ENCODE measurements at regions not wholly inside any gene's neighbourhood (a gene's known extent, or its start where the extent isn't known, plus 50 kb on each side); places are given as distances from the start of the nearest gene placed in this dataset.

DNA sequence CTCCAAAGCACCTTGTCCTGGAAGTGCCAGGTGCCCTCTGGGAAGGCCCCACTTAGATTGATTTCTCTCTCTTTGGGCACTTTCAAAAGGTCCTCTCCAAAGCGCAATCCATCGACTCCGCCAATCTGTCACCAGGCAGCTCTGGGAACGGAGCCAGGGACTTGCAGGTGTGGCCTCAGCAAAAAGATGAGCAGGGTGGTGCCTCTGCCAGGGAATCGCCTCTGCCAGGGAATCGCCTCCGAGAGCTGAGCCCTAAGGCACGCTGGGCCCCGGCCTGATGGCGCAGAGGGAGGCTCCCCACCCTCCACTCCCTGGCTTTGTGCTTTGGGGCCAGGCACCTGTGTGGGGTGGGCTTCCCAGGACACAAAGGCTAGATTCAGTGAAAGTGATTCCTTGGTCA, 1391.3 kb downstream of the TBC1D22A start:
- Histone ChIP-seq H2AFZ (ENCODE audit: low read depth, low read length) (no peak overlapping the region), H3K27me3 (ENCODE audit: insufficient read depth, low read length) (no peaks in the 10 kb centered on the region), H3K4me3 (ENCODE audit: low read length) (no peak overlapping the region), H3K4me1 (ENCODE audit: insufficient read depth, low read length) (no peaks in the 10 kb centered on the region), H3K9me3 (ENCODE audit: low read length) (no peaks in the 10 kb centered on the region), H3K36me3 (ENCODE audit: insufficient read depth, low read length) (no peaks in the 10 kb centered on the region)

DNA sequence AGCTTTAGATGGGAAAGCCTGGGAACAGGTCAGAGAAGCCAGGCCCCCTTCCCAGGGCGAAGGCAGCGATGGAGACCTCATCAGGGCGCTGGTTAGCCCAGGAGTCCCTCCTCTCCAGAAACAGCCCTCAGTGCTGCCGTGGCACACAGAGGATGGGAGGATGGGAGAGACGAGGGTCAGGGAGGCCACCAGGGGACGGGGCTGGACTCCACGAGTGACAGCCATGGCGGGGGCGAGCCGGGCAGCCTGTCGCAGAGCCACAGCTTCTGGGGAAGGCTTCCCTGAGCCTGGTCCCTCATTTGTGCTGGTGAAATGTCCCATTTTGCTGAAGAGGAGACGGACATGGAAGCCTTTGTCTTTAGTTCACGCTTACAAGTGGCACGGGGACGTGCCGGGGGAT, 1390.5 kb downstream of the TBC1D22A start:
- no peak overlapping the region for H2AFZ ChIP-seq (ENCODE audit: low read depth, low read length)

DNA sequence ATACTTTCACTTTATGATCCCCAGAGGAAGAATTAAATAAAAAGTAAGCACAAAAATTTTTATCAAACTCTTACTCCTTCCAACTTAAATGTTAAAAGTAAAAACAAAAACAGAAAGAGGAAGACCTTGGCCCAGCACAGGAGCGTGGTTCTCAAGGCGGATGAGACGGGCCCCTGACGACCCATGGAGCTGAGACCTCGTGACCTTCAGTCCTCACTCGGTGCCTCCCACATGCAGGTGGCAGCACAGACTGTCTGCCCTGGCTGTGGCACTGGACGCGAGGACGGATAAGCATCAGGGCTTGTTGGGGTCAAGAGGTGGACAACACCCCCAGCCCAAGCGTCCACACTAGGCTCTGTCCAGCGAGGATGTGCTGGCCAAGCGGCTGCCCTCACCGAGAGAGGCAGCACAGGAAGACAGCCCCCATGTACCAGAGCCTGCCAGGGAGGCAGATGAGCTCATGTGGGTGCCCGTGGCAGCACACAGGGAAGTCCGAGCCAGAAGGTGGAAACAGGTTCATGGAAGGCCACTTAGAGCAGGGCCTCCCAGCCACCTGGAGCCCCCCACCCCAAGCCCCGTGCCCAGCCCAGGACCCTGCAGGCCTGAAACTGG, 1389.8 kb downstream of the TBC1D22A start:
- no peak overlapping the region for H2AFZ ChIP-seq (ENCODE audit: low read depth, low read length)
- H3K36me3 ChIP-seq (ENCODE audit: insufficient read depth, low read length), result no peaks in the 10 kb centered on the region
- H3K9me3 ChIP-seq (ENCODE audit: low read length), result no peaks in the 10 kb centered on the region
- no peak overlapping the region for H3K4me3 ChIP-seq (ENCODE audit: low read length)
- H3K27me3 ChIP-seq (ENCODE audit: insufficient read depth, low read length), result no peaks in the 10 kb centered on the region
- H3K4me1 ChIP-seq (ENCODE audit: insufficient read depth, low read length), result no peaks in the 10 kb centered on the region

More for the DNA sequence above, 1390.5 kb downstream of the TBC1D22A start:
- Histone ChIP-seq H3K36me3 (ENCODE audit: insufficient read depth, low read length) (no peaks in the 10 kb centered on the region), H3K9me3 (ENCODE audit: low read length) (no peaks in the 10 kb centered on the region), H3K4me3 (ENCODE audit: low read length) (no peak overlapping the region), H3K27me3 (ENCODE audit: insufficient read depth, low read length) (no peaks in the 10 kb centered on the region), H3K4me1 (ENCODE audit: insufficient read depth, low read length) (no peaks in the 10 kb centered on the region)

DNA sequence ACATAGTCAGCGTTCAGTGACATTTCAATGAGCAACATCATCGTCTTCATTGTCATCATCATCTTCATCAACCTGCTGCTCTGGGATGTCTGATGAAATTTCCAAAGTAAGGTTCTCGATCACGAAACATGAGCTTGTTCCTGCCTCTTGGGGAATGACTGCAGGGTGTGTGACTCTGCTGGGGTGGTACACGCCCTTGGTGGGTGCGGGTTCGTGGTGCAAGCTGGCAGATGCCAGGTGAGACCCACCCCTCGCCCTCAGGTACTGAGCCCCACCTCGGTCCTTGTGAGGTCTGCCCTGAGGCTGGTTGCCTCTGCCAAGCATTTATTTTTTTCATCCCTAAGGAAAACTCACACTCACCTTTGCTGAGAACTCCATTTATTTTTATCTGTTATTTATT, 1389.2 kb downstream of the TBC1D22A start:
- Histone ChIP-seq H2AFZ (ENCODE audit: low read depth, low read length) (no peak overlapping the region), H3K9me3 (ENCODE audit: low read length) (no peaks in the 10 kb centered on the region), H3K4me3 (ENCODE audit: low read length) (no peak overlapping the region), H3K4me1 (ENCODE audit: insufficient read depth, low read length) (no peaks in the 10 kb centered on the region), H3K36me3 (ENCODE audit: insufficient read depth, low read length) (no peaks in the 10 kb centered on the region), H3K27me3 (ENCODE audit: insufficient read depth, low read length) (no peaks in the 10 kb centered on the region)

DNA sequence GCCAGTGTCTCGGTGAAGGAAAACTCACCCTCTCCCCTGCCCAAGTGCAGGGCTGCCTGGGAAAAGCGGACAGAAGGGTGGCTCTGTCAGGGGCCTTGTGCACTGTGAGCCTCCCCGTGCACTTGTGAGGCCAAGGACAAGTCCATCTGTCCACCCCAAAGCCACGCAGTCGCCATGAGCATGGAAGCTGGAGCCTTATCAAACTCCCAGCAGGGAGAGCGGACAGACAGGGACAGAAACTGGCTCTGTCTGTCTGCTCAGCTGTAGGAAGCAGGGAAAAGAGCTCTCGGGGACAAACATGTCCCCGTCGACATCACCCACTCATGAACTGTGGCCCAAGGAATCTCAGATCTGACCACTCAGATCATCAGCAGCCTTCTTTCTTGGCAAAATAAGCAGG, 1385.4 kb downstream of the TBC1D22A start:
- H3K27me3 ChIP-seq (ENCODE audit: insufficient read depth, low read length), result peaks cover 7% of the 10 kb centered on the region
- H3K36me3 ChIP-seq (ENCODE audit: insufficient read depth, low read length), result no peaks in the 10 kb centered on the region
- H3K9me3 ChIP-seq (ENCODE audit: low read length), result no peaks in the 10 kb centered on the region
- no peak overlapping the region for H3K4me3 ChIP-seq (ENCODE audit: low read length)
- H3K4me1 ChIP-seq (ENCODE audit: insufficient read depth, low read length), result no peaks in the 10 kb centered on the region
- no peak overlapping the region for H2AFZ ChIP-seq (ENCODE audit: low read depth, low read length)

DNA sequence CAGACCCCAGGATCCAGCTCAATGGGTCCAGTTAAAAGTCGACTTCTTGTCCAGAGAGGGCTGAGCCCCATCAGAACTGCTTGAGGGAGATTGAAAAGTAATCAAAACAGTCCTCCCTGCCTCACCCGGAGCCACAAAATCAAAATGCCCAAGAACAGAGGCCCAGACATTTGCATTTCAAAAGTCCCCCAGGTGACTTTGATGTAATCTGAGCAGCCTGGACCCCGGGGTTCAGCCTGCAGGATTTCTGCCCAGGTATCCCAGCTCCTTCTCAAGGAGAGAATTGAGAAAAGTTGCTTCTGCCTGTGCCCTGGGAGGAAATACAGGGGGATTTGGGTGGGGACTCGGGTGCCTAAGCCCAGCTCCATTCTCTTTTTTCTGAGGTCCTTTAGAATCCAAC, 1385.0 kb downstream of the TBC1D22A start:
- Histone ChIP-seq H3K9me3 (ENCODE audit: low read length) (no peaks in the 10 kb centered on the region), H2AFZ (ENCODE audit: low read depth, low read length) (no peak overlapping the region), H3K4me3 (ENCODE audit: low read length) (no peak overlapping the region), H3K36me3 (ENCODE audit: insufficient read depth, low read length) (no peaks in the 10 kb centered on the region), H3K4me1 (ENCODE audit: insufficient read depth, low read length) (no peaks in the 10 kb centered on the region), H3K27me3 (ENCODE audit: insufficient read depth, low read length) (peaks cover 7% of the 10 kb centered on the region)

DNA sequence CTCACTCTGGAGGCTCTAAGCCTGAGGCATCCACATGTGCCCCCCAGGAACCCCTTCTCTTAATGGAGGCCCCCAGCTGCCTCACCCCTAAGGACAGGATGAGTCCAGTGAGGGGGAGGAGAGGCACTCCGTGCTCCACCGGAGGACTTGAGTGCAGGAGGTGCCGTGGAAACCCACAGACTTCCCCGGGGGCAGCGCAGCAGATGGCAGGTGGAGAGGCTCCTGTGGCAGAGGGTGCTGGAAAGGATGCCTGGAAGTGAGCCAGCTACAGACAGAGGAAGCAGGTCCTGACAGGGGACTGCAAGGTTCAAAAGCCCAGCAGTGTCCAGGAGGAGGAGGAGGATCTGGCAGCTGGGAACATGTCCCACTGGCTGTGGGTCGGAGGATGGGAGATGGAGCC, 1384.0 kb downstream of the TBC1D22A start:
- H3K9me3 ChIP-seq (ENCODE audit: low read length), result no peaks in the 10 kb centered on the region
- peaks cover 7% of the 10 kb centered on the region for H3K27me3 ChIP-seq (ENCODE audit: insufficient read depth, low read length)
- no peaks in the 10 kb centered on the region for H3K36me3 ChIP-seq (ENCODE audit: insufficient read depth, low read length)
- no peak overlapping the region for H2AFZ ChIP-seq (ENCODE audit: low read depth, low read length)
- H3K4me3 ChIP-seq (ENCODE audit: low read length), result no peak overlapping the region
- no peaks in the 10 kb centered on the region for H3K4me1 ChIP-seq (ENCODE audit: insufficient read depth, low read length)

DNA sequence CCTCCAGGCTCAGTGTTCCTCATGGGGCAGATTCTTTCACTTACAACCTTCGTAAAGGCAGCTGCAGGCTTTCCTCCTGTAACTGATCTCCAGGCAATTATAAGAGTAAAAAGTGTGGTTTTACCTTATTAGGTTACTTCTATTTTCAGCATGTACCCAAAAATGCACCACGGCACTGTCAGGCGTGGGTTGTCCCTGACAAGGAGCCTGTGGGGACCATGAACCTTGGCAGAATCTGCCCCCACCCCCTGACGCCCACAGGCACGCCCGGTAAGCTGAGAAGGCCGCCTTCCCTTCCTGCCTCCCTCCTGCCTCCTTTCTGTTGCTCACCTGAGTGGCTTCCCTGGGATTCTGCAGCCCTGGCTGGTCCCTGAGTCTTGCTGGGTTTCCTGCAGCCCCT, 1383.3 kb downstream of the TBC1D22A start:
- H3K9me3 ChIP-seq (ENCODE audit: low read length), result no peaks in the 10 kb centered on the region
- peaks cover 7% of the 10 kb centered on the region for H3K27me3 ChIP-seq (ENCODE audit: insufficient read depth, low read length)
- H2AFZ ChIP-seq (ENCODE audit: low read depth, low read length), result no peak overlapping the region
- H3K36me3 ChIP-seq (ENCODE audit: insufficient read depth, low read length), result no peaks in the 10 kb centered on the region
- no peaks in the 10 kb centered on the region for H3K4me1 ChIP-seq (ENCODE audit: insufficient read depth, low read length)
- H3K4me3 ChIP-seq (ENCODE audit: low read length), result no peak overlapping the region

DNA sequence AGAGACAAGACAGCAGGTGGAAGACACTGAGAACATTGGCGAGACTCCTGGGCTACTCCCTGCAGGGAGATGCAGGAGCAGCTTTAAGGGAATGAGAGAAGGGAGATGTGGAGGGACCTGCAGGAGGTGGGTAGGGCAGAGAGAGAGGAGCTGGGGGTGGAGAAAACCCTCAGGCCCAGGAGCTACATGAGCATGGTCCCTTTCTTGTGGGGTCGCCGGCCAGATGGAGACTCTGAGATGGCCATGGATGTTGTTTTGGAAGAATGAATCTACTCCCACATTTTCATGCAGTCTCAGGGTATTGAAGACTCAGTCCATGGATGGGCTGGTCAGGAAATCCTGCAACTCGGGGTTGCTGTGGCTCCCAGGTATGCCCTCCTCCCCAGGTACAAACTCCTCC, 1381.9 kb downstream of the TBC1D22A start:
- Histone ChIP-seq H3K36me3 (ENCODE audit: insufficient read depth, low read length) (no peaks in the 10 kb centered on the region), H3K4me1 (ENCODE audit: insufficient read depth, low read length) (no peaks in the 10 kb centered on the region), H3K4me3 (ENCODE audit: low read length) (no peak overlapping the region), H3K27me3 (ENCODE audit: insufficient read depth, low read length) (peaks cover 7% of the 10 kb centered on the region), H3K9me3 (ENCODE audit: low read length) (no peaks in the 10 kb centered on the region), H2AFZ (ENCODE audit: low read depth, low read length) (no peak overlapping the region)

DNA sequence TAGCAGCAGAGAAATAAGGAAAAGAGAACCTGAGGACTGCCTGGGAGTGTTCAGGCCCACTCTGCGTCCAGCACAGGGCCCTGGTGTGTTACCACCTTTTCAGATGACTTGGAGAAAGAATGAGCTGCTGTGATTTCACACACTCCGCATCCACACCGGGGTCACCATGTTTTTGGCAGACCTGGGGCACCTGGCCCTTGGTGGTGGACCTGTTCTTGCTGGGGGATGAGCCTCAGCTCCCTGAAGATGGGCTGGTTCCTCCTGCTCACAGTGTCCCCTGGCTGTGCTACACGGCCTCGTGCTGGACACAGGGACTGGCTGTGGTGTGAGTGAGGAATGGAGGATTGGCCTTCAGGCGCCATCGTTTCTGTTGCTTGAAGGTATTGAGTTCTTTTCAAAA, 1381.4 kb downstream of the TBC1D22A start:
- Histone ChIP-seq H3K36me3 (ENCODE audit: insufficient read depth, low read length) (no peaks in the 10 kb centered on the region), H3K4me3 (ENCODE audit: low read length) (no peak overlapping the region), H3K9me3 (ENCODE audit: low read length) (no peaks in the 10 kb centered on the region), H3K4me1 (ENCODE audit: insufficient read depth, low read length) (no peaks in the 10 kb centered on the region), H2AFZ (ENCODE audit: low read depth, low read length) (no peak overlapping the region), H3K27me3 (ENCODE audit: insufficient read depth, low read length) (peaks cover 7% of the 10 kb centered on the region)

DNA sequence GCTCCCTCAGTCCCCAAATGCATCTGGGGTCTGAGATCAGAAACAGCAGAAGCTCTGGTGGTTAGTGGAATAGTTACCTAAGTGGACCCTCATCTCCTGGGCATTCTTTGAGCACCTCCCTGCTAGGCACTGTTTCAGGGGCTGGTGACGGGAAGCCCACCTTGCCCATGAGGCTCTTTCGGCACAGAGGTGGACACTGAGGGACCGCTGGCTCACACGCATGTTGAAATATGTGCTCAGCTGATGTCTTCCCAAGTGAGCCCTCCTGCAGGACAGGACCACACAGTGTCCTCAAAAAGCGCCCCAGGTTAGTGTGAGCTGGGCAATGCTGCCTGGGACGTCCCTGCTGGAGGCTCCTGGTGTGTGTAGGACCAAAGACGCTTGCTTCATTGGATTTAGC, 1379.9 kb downstream of the TBC1D22A start:
- H3K4me3 ChIP-seq (ENCODE audit: low read length), result no peak overlapping the region
- no peaks in the 10 kb centered on the region for H3K36me3 ChIP-seq (ENCODE audit: insufficient read depth, low read length)
- peaks cover 7% of the 10 kb centered on the region for H3K27me3 ChIP-seq (ENCODE audit: insufficient read depth, low read length)
- H3K9me3 ChIP-seq (ENCODE audit: low read length), result no peaks in the 10 kb centered on the region
- H3K4me1 ChIP-seq (ENCODE audit: insufficient read depth, low read length), result no peaks in the 10 kb centered on the region
- no peak overlapping the region for H2AFZ ChIP-seq (ENCODE audit: low read depth, low read length)

DNA sequence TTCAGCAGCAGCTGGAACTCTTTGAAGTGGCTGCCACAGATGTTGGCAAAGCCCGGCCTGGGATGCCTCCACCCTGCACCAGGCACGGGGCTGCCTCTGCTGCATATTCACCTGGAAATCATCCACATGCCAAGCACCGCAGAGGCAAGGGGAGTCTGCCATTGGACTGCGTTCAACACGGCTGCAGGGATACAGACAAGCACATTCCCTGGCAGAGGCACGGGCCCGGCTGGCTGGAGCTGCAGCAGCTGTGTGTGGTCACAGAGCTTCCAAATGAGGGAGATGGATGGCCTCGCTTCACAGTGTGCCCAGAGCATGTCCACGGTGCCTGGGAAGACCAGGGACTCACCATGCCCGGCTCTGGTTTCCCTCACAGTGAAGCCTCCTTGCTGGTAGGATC, 1378.9 kb downstream of the TBC1D22A start:
- H3K36me3 ChIP-seq (ENCODE audit: insufficient read depth, low read length), result no peaks in the 10 kb centered on the region
- H3K9me3 ChIP-seq (ENCODE audit: low read length), result no peaks in the 10 kb centered on the region
- H2AFZ ChIP-seq (ENCODE audit: low read depth, low read length), result no peak overlapping the region
- H3K4me1 ChIP-seq (ENCODE audit: insufficient read depth, low read length), result no peaks in the 10 kb centered on the region
- H3K27me3 ChIP-seq (ENCODE audit: insufficient read depth, low read length), result peaks cover 7% of the 10 kb centered on the region
- H3K4me3 ChIP-seq (ENCODE audit: low read length), result no peak overlapping the region

DNA sequence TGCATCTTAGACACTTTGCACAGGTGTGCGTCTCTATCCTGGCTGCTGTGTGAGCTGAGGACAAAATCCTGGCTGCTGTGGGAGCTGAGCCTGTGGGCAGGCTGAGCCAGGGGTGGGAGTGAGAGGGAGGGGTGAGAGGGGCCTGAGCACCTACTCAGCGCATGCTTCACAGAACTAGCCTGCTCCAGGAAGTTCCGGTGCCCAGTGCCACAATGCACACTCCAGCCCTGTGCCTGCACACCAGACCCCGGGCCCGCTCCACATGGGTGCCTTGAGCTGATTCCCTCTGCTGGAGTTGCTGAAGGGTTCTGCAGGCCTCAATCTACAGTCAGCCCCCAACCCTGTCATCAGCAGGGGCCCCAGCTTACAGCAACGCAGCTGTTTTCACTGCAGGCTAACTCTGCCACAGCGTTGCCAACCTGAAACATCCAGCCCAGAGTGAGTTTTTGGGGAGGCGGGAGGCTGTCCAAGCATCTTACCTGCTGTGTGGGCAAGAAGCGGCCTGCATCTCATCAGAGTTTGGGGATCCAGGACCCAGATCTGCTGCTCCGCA, 1377.9 kb downstream of the TBC1D22A start:
- H3K27me3 ChIP-seq (ENCODE audit: insufficient read depth, low read length), result peaks cover 5% of the 10 kb centered on the region
- H2AFZ ChIP-seq (ENCODE audit: low read depth, low read length), result no peak overlapping the region
- no peaks in the 10 kb centered on the region for H3K4me1 ChIP-seq (ENCODE audit: insufficient read depth, low read length)
- no peaks in the 10 kb centered on the region for H3K36me3 ChIP-seq (ENCODE audit: insufficient read depth, low read length)
- no peak overlapping the region for H3K4me3 ChIP-seq (ENCODE audit: low read length)
- no peaks in the 10 kb centered on the region for H3K9me3 ChIP-seq (ENCODE audit: low read length)

DNA sequence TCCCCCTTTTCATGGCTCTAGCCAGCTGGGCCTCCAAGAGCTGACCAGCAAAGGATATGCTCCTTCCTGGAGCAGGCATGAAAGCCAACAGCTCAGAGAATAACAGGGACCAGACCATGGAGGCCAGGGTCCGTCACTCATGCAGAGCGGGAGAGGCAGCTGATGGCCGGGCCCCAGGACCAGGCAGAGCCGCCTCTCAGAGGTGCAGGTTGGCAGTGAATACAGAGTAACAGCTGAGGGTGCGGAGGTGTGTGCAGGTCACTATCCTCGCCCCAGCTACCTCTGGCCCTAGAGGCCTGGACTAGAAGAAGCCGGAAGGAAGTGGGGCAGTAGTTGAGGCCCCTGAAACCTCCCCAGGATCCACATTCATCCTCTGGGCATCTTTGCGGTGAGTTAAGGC, 1377.3 kb downstream of the TBC1D22A start:
- Histone ChIP-seq H3K27me3 (ENCODE audit: insufficient read depth, low read length) (no peaks in the 10 kb centered on the region), H2AFZ (ENCODE audit: low read depth, low read length) (no peak overlapping the region), H3K9me3 (ENCODE audit: low read length) (no peaks in the 10 kb centered on the region), H3K4me3 (ENCODE audit: low read length) (no peak overlapping the region), H3K4me1 (ENCODE audit: insufficient read depth, low read length) (no peaks in the 10 kb centered on the region), H3K36me3 (ENCODE audit: insufficient read depth, low read length) (no peaks in the 10 kb centered on the region)

Measured in neuron (in vitro differentiated cells).